GM23338 (cell line): ENCODE measurements at regions not wholly inside any gene's neighbourhood (a gene's known extent, or its start where the extent isn't known, plus 50 kb on each side); places are given as distances from the start of the nearest gene placed in this dataset.

Source experiments
- CTCF ChIP-seq, 2 experiments: fragments of 200-600 bp in 1 of 2; sonication (generic) in 1 of 2; conservative IDR thresholded peaks; 2 replicates each; pipeline versions ENCODE4 v1.5.1 to v1.6.1; 2016 to 2017; ENCODE audit warnings: antibody characterized with exemption in 2 of 2, low read depth in 2 of 2, mild to moderate bottlenecking in 2 of 2, moderate library complexity in 1 of 2
- ETS1 ChIP-seq: IDR thresholded peaks from 2 replicates; pipeline ENCODE4 v1.6.1; 2016; ENCODE audit warnings: antibody characterized with exemption
- EZH2 ChIP-seq: fragments of 200-600 bp; sonication (generic); IDR thresholded peaks from one replicate; pipeline ENCODE4 v1.8.0; 2017; ENCODE audit warnings: antibody characterized with exemption, mild to moderate bottlenecking, low read depth; ENCODE audit not compliant: unreplicated experiment
- EZH2phosphoT487 ChIP-seq: fragments of 200-600 bp; sonication (generic); IDR thresholded peaks from one replicate; pipeline ENCODE4 v1.8.1; 2018; ENCODE audit warnings: antibody characterized with exemption; ENCODE audit not compliant: unreplicated experiment
- JUNB ChIP-seq: IDR thresholded peaks from one replicate; pipeline ENCODE4 v1.6.1; 2016; ENCODE audit warnings: antibody characterized with exemption; ENCODE audit not compliant: unreplicated experiment
- POLR2AphosphoS5 ChIP-seq: IDR thresholded peaks from 2 replicates; pipeline ENCODE4 v1.6.1; 2016; ENCODE audit warnings: antibody characterized with exemption, low read depth
- REST ChIP-seq: IDR thresholded peaks from one replicate; pipeline ENCODE4 v1.6.1; 2018; ENCODE audit warnings: antibody characterized with exemption; ENCODE audit not compliant: unreplicated experiment
- STAT1 ChIP-seq: IDR thresholded peaks from one replicate; pipeline ENCODE4 v1.6.1; 2016; ENCODE audit warnings: antibody characterized with exemption; ENCODE audit not compliant: unreplicated experiment
- ZNF114 ChIP-seq: fragments of 250-450 bp; sonication (Bioruptor Pico); IDR thresholded peaks from 2 replicates; pipeline ENCODE4 v1.5.0; 2020; ENCODE audit warnings: mild to moderate bottlenecking, moderate library complexity

- TF ChIP-seq CTCF (conservative IDR thresholded peaks at IDR 0.05; ENCODE audit: low read depth in 2 of 2) (no peak), EZH2phosphoT487 (no peak), EZH2 (no peak), REST (no peak), POLR2AphosphoS5 (no peak), JUNB (no peak), ZNF114 (CRISPR knock-in tag) (no peak), STAT1 (no peak), ETS1 (no peak)
These were observed 612.1 kb downstream of the ZEB2 start for GRCh38 chr2:143907801-143908200.
